Calu3 (cell line): ENCODE measurements at regions not wholly inside any gene's neighbourhood (a gene's known extent, or its start where the extent isn't known, plus 50 kb on each side); places are given as distances from the start of the nearest gene placed in this dataset.

Experiments
- BruUV-seq: library from RNA; stranded (reverse); fragments of 400-500 nt; replicated peaks from 2 replicates; lab custom pipeline; 2021; lab: Mats Ljungman, UMichigan
- CTCF ChIA-PET: fragments of 300-600 bp; sonication (Branson Sonifier 250); formaldehyde crosslinking; loops from one replicate; lab custom pipeline; 2022; ENCODE audit warnings: antibody characterized with exemption; lab: Charles Lee
- DNase-seq: peaks from one replicate; pipeline ENCODE4 v3.0.0; 2022
- H3K27ac Mint-ChIP-seq: one replicate; pipeline ENCODE4 v1.8.0; 2022; ENCODE audit warnings: mixed read lengths; ENCODE audit not compliant: unreplicated experiment
- H3K27me3 Mint-ChIP-seq: one replicate; pipeline ENCODE4 v1.8.0; 2022; ENCODE audit warnings: mixed read lengths; ENCODE audit not compliant: unreplicated experiment
- H3K36me3 Mint-ChIP-seq: one replicate; pipeline ENCODE4 v1.8.0; 2022; ENCODE audit warnings: mild to moderate bottlenecking, moderate library complexity, mixed read lengths; ENCODE audit not compliant: insufficient read depth, unreplicated experiment
- H3K4me1 Mint-ChIP-seq: one replicate; pipeline ENCODE4 v1.8.0; 2022; ENCODE audit warnings: mild to moderate bottlenecking, low read depth, mixed read lengths; ENCODE audit not compliant: unreplicated experiment
- H3K4me3 Mint-ChIP-seq: one replicate; pipeline ENCODE4 v1.8.0; 2022; ENCODE audit warnings: mild to moderate bottlenecking, low read depth, moderate library complexity, mixed read lengths; ENCODE audit not compliant: unreplicated experiment
- H3K9me3 Mint-ChIP-seq: one replicate; pipeline ENCODE4 v1.8.0; 2022; ENCODE audit warnings: low read depth, mixed read lengths; ENCODE audit not compliant: unreplicated experiment
- CTCF ChIP-seq: fragments of 200-600 bp; IDR thresholded peaks from one replicate; pipeline ENCODE4 v1.8.0; 2022; ENCODE audit warnings: antibody characterized with exemption; ENCODE audit not compliant: unreplicated experiment
- intact Hi-C: fragments of 100-400 bp; cut with micrococcal nuclease; formaldehyde crosslinking; loops from one replicate; pipeline ENCODE4 v1.10.0; 2022; ENCODE audit not compliant: unreplicated experiment

- no peaks in the 10 kb centered on the region for H3K27me3 Mint-ChIP-seq
- no peak overlapping the region for H3K4me3 Mint-ChIP-seq
- DNase-seq = no peak
- H3K27ac Mint-ChIP-seq = no peak overlapping the region
- H3K36me3 Mint-ChIP-seq = no peaks in the 10 kb centered on the region
- CTCF ChIA-PET = no interaction called here
- TF ChIP-seq CTCF = no peak
- intact Hi-C loops = no loop called here
- H3K4me1 Mint-ChIP-seq = no peaks in the 10 kb centered on the region
- no peaks in the 10 kb centered on the region for H3K9me3 Mint-ChIP-seq
- no TSS peak for BruUV-seq
Measured at GRCh38 chr5:68519143-68519542, 303.6 kb downstream of the PIK3R1 start.

GRCh38 chr5:68521776-68522175 lies 306.2 kb downstream of the PIK3R1 start:
- CTCF ChIA-PET = no interaction called here
- H3K4me1 Mint-ChIP-seq = no peaks in the 10 kb centered on the region
- no TSS peak for BruUV-seq
- no peaks in the 10 kb centered on the region for H3K9me3 Mint-ChIP-seq
- no peak overlapping the region for H3K27ac Mint-ChIP-seq
- H3K36me3 Mint-ChIP-seq = no peaks in the 10 kb centered on the region
- no peak overlapping the region for H3K4me3 Mint-ChIP-seq
- intact Hi-C loops = no loop called here
- no peaks in the 10 kb centered on the region for H3K27me3 Mint-ChIP-seq
- TF ChIP-seq CTCF = no peak
- no peak for DNase-seq

- no TSS peak for BruUV-seq
- H3K4me1 Mint-ChIP-seq = no peaks in the 10 kb centered on the region
- no peaks in the 10 kb centered on the region for H3K27me3 Mint-ChIP-seq
- no peak for DNase-seq
- intact Hi-C loops = no loop called here
- H3K9me3 Mint-ChIP-seq = no peaks in the 10 kb centered on the region
- H3K4me3 Mint-ChIP-seq = no peak overlapping the region
- no peak overlapping the region for H3K27ac Mint-ChIP-seq
- no peak for TF ChIP-seq CTCF
- no peaks in the 10 kb centered on the region for H3K36me3 Mint-ChIP-seq
- CTCF ChIA-PET = no interaction called here
Measured at GRCh38 chr5:68522863-68523262, 307.3 kb downstream of the PIK3R1 start.

GRCh38 chr5:68528821-68529273 lies 313.3 kb downstream of the PIK3R1 start:
- intact Hi-C loops = no loop called here
- Mint-ChIP-seq H3K36me3 (no peaks in the 10 kb centered on the region), H3K27ac (no peak overlapping the region), H3K4me3 (no peak overlapping the region), H3K27me3 (no peaks in the 10 kb centered on the region), H3K4me1 (peaks cover under 1% of the 10 kb centered on the region), H3K9me3 (peaks cover 2% of the 10 kb centered on the region)
- TF ChIP-seq CTCF = no peak
- BruUV-seq = no TSS peak
- CTCF ChIA-PET = no interaction called here
- DNase-seq = no peak
